OCI-LY1 (cell line): ENCODE measurements at regions not wholly inside any gene's neighbourhood (a gene's known extent, or its start where the extent isn't known, plus 50 kb on each side); places are given as distances from the start of the nearest gene placed in this dataset.

Source experiments
- H2AFZ ChIP-seq: fragments of 200-600 bp; sonication (generic), shearing (Covaris generic); 2 replicates; pipeline ENCODE4 v1.6.0; 2014; ENCODE audit warnings: antibody characterized with exemption, mild to moderate bottlenecking, low read length
- H3F3A ChIP-seq: fragments of 200-600 bp; sonication (generic), shearing (Covaris generic); 2 replicates; pipeline ENCODE4 v1.6.0; 2014; ENCODE audit warnings: mild to moderate bottlenecking, antibody characterized with exemption, low read length, moderate library complexity; ENCODE audit not compliant: insufficient read depth
- H3K27ac ChIP-seq: fragments of 200-600 bp; sonication (generic); 2 replicates; pipeline ENCODE4 v1.5.1; 2014; ENCODE audit warnings: low read length, mixed run types, mild to moderate bottlenecking, low read depth; ENCODE audit not compliant: poor library complexity, severe bottlenecking
- H3K27me3 ChIP-seq: fragments of 200-600 bp; sonication (generic); 2 replicates; pipeline ENCODE4 v1.6.0; 2014; ENCODE audit warnings: antibody characterized with exemption, mild to moderate bottlenecking, low read length, moderate library complexity; ENCODE audit not compliant: insufficient read depth
- H3K36me3 ChIP-seq: fragments of 200-600 bp; sonication (generic); 2 replicates; pipeline ENCODE4 v1.6.1; 2014; ENCODE audit warnings: mild to moderate bottlenecking, antibody characterized with exemption, low read length, moderate library complexity, mixed read lengths; ENCODE audit not compliant: insufficient read depth
- H3K4me1 ChIP-seq: fragments of 200-600 bp; sonication (generic); 2 replicates; pipeline ENCODE4 v1.5.1; 2014; ENCODE audit warnings: mild to moderate bottlenecking, low read length, moderate library complexity; ENCODE audit not compliant: insufficient read depth, severe bottlenecking
- H3K4me2 ChIP-seq: fragments of 200-600 bp; sonication (generic), shearing (Covaris generic); 2 replicates; pipeline ENCODE4 v1.6.1; 2014; ENCODE audit warnings: low read length
- H3K4me3 ChIP-seq: fragments of 200-600 bp; sonication (generic); 2 replicates; pipeline ENCODE4 v1.5.1; 2014; ENCODE audit warnings: low read length, low read depth, mild to moderate bottlenecking, mixed read lengths; ENCODE audit not compliant: poor library complexity, severe bottlenecking
- H3K79me2 ChIP-seq: fragments of 200-600 bp; shearing (Covaris generic); 2 replicates; pipeline ENCODE4 v1.6.1; 2016; ENCODE audit warnings: mixed run types, low read length, mixed read lengths; ENCODE audit not compliant: insufficient read depth
- H3K9ac ChIP-seq: fragments of 200-600 bp; sonication (generic), shearing (Covaris generic); 2 replicates; pipeline ENCODE4 v1.6.1; 2014; ENCODE audit warnings: mild to moderate bottlenecking, low read length, mixed read lengths
- H3K9me2 ChIP-seq: fragments of 200-600 bp; sonication (generic), shearing (Covaris generic); 2 replicates; pipeline ENCODE4 v1.6.1; 2014; ENCODE audit warnings: low read depth, mild to moderate bottlenecking, low read length, mixed read lengths
- H3K9me3 ChIP-seq: fragments of 200-600 bp; shearing (Covaris generic); 2 replicates; pipeline ENCODE4 v1.6.1; 2014; ENCODE audit warnings: low read length, mixed read lengths
- H4K20me1 ChIP-seq: fragments of 200-600 bp; sonication (generic), shearing (Covaris generic); 2 replicates; pipeline ENCODE4 v1.6.0; 2016; ENCODE audit warnings: mild to moderate bottlenecking, low read length; ENCODE audit not compliant: insufficient read depth
- EZH2 ChIP-seq: fragments of 200-600 bp; sonication (generic), shearing (Covaris generic); IDR thresholded peaks from 2 replicates; pipeline ENCODE4 v1.8.0; 2017; ENCODE audit warnings: borderline replicate concordance, mixed run types, mild to moderate bottlenecking, antibody characterized with exemption, low read length, moderate library complexity, mixed read lengths
- TF ChIP-seq, protein P1 (sequence below): fragments of 200-600 bp; sonication (generic), shearing (Covaris generic); IDR thresholded peaks from 2 replicates; pipeline ENCODE4 v1.5.1; 2017; ENCODE audit warnings: mild to moderate bottlenecking, antibody characterized with exemption, low read length, moderate library complexity, mixed read lengths

DNA sequence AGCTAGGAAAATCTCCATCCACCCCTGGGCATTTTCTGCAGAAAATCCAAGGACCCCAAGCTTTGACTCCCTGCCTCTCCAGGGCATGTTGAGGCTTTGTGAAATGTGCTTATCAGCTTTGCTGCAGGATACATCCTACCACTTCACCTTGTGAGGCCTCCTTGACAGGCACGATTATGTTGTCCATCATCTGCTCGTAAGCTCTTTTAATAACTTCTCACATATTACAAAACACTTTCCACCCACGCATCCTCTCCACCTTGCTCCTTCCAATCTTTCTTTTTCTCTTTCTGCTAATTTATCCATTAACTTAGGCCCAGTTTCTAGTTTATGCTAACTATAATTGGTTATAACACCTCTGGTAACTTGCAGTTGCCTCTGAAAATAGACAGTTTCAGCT, 147.0 kb upstream of the MTNR1B start:
- H3K9ac ChIP-seq = no peak overlapping the region

DNA sequence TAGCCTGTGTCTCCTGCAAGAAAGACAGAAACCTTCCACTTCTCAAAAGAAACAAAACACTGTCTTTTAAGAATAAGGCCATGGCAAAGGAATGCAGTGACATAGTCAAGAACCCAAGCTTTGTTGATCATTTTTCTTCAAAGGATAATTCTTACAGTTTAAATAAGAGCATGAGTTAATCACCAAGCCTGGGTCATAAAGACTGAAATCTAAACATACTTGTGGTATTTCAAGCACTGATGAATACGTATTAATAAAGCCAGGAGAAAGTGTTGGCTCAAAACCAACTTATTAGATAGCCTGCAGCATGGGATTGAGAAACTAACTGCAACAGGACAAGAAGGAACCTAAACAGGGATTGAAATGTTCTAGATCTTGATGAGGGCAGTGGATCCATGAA, 143.3 kb upstream of the MTNR1B start:
- no peak for TF ChIP-seq EZH2
- TF ChIP-seq, protein P1, sequence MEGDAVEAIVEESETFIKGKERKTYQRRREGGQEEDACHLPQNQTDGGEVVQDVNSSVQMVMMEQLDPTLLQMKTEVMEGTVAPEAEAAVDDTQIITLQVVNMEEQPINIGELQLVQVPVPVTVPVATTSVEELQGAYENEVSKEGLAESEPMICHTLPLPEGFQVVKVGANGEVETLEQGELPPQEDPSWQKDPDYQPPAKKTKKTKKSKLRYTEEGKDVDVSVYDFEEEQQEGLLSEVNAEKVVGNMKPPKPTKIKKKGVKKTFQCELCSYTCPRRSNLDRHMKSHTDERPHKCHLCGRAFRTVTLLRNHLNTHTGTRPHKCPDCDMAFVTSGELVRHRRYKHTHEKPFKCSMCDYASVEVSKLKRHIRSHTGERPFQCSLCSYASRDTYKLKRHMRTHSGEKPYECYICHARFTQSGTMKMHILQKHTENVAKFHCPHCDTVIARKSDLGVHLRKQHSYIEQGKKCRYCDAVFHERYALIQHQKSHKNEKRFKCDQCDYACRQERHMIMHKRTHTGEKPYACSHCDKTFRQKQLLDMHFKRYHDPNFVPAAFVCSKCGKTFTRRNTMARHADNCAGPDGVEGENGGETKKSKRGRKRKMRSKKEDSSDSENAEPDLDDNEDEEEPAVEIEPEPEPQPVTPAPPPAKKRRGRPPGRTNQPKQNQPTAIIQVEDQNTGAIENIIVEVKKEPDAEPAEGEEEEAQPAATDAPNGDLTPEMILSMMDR = no peak
- no peaks in the 10 kb centered on the region for H3K9me3 ChIP-seq
- H2AFZ ChIP-seq = no peak overlapping the region
- no peak overlapping the region for H3K9ac ChIP-seq
- no peak overlapping the region for H3K27ac ChIP-seq
- no peaks in the 10 kb centered on the region for H3K9me2 ChIP-seq
- no peaks in the 10 kb centered on the region for H3K4me1 ChIP-seq
- H3K36me3 ChIP-seq = no peaks in the 10 kb centered on the region
- H3K4me3 ChIP-seq = no peak overlapping the region
- no peaks in the 10 kb centered on the region for H3K79me2 ChIP-seq
- no peak overlapping the region for H3K4me2 ChIP-seq
- H4K20me1 ChIP-seq = no peaks in the 10 kb centered on the region
- no peaks in the 10 kb centered on the region for H3K27me3 ChIP-seq
- H3F3A ChIP-seq = no peaks in the 10 kb centered on the region

More for the DNA sequence above, 147.0 kb upstream of the MTNR1B start:
- no peaks in the 10 kb centered on the region for H4K20me1 ChIP-seq
- no peak overlapping the region for H3K4me3 ChIP-seq
- H3K4me1 ChIP-seq = no peaks in the 10 kb centered on the region
- H3F3A ChIP-seq = no peaks in the 10 kb centered on the region
- H3K9me3 ChIP-seq = no peaks in the 10 kb centered on the region
- no peak overlapping the region for H3K4me2 ChIP-seq
- no peaks in the 10 kb centered on the region for H3K79me2 ChIP-seq
- H2AFZ ChIP-seq = no peak overlapping the region
- no peaks in the 10 kb centered on the region for H3K9me2 ChIP-seq
- H3K27ac ChIP-seq = no peak overlapping the region
- TF ChIP-seq EZH2 = no peak
- TF ChIP-seq, protein P1 = no peak
- no peaks in the 10 kb centered on the region for H3K27me3 ChIP-seq
- H3K36me3 ChIP-seq = no peaks in the 10 kb centered on the region

DNA sequence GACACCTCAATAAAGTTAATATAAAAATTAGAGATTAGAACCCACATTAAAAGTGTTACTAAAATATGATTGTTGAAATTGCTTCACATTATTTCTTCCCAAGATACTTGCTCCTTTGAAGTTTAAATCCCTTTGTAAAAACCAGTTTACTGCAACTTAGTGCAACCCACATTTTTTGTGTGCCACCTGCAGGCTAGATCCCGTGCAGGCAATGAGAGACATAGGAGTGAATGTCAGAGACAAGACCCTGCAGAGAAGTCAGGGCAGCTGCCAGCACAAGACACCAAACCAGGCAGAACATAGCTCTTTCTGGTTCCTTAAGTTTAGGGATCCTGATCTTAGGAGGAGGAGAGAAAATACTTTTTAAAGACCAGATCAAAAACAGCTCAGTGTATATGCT, 142.8 kb upstream of the MTNR1B start:
- Histone ChIP-seq H3K27me3 (no peaks in the 10 kb centered on the region), H3K27ac (no peak overlapping the region), H4K20me1 (no peaks in the 10 kb centered on the region), H3F3A (no peaks in the 10 kb centered on the region), H3K4me1 (no peaks in the 10 kb centered on the region), H3K9me2 (no peaks in the 10 kb centered on the region), H3K4me2 (no peak overlapping the region), H3K9me3 (no peaks in the 10 kb centered on the region), H3K36me3 (no peaks in the 10 kb centered on the region), H3K9ac (no peak overlapping the region), H3K4me3 (no peak overlapping the region), H2AFZ (no peak overlapping the region), H3K79me2 (no peaks in the 10 kb centered on the region)
- TF ChIP-seq EZH2 = no peak
- TF ChIP-seq, protein P1 = no peak
